Glomerular endothelial cell (primary cell): ENCODE measurements at regions not wholly inside any gene's neighbourhood (a gene's known extent, or its start where the extent isn't known, plus 50 kb on each side); places are given as distances from the start of the nearest gene placed in this dataset.
"Not testable (repeated sequence)": the region's sequence is repeated elsewhere in the genome, so short reads cannot be mapped to it uniquely, and the experiment has no call there.

Experiments
- DNase-seq: peaks from one replicate; pipeline ENCODE4 v3.0.0-alpha.2; 2011; ENCODE audit warnings: low read depth, low spot score; ENCODE audit errors: extremely low read depth

- no peak for DNase-seq
Measured at GRCh38 chr13:111064661-111065060, 50.4 kb upstream of the ARHGEF7 start.

- DNase-seq, result no peak
Measured at GRCh38 chr13:111062966-111063365, 52.1 kb upstream of the ARHGEF7 start.

- DNase-seq, result no peak
Measured at GRCh38 chr13:111062305-111062704, 52.8 kb upstream of the ARHGEF7 start.

GRCh38 chr13:111061358-111062045 is 53.6 kb upstream of the ARHGEF7 start:
- DNase-seq, result no peak

GRCh38 chr13:111060237-111060919 is 54.7 kb upstream of the ARHGEF7 start:
- DNase-seq, result no peak

GRCh38 chr13:111058796-111059506 is 56.2 kb upstream of the ARHGEF7 start:
- no peak for DNase-seq

- not testable (repeated sequence) for DNase-seq
Measured at GRCh38 chr13:111058339-111058738, 56.8 kb upstream of the ARHGEF7 start.

- not testable (repeated sequence) for DNase-seq
Measured at GRCh38 chr13:111051726-111052232, 63.3 kb upstream of the ARHGEF7 start.

- DNase-seq, result no peak
Measured at GRCh38 chr13:111051041-111051725, 63.9 kb upstream of the ARHGEF7 start.

GRCh38 chr13:111050539-111050879 is 64.6 kb upstream of the ARHGEF7 start:
- no peak for DNase-seq

GRCh38 chr13:111049791-111050538 is 65.1 kb upstream of the ARHGEF7 start:
- DNase-seq, result no peak

- no peak for DNase-seq
Measured at GRCh38 chr13:111048387-111048786, 66.7 kb upstream of the ARHGEF7 start.

- DNase-seq, result no peak
Measured at GRCh38 chr13:111047326-111047725, 67.8 kb upstream of the ARHGEF7 start.

- no peak for DNase-seq
Measured at GRCh38 chr13:111046590-111047141, 68.4 kb upstream of the ARHGEF7 start.

- no peak for DNase-seq
Measured at GRCh38 chr13:111045170-111045569, 69.9 kb upstream of the ARHGEF7 start.

- no peak for DNase-seq
Measured at GRCh38 chr13:111044087-111044830, 70.9 kb upstream of the ARHGEF7 start.

- no peak for DNase-seq
Measured at GRCh38 chr13:111043575-111043982, 71.5 kb upstream of the ARHGEF7 start.

- DNase-seq, result no peak
Measured at GRCh38 chr13:111042661-111043226, 72.4 kb upstream of the ARHGEF7 start.

- no peak for DNase-seq
Measured at GRCh38 chr13:111040830-111041229, 74.3 kb upstream of the ARHGEF7 start.
